ENCODE measurements at regions not wholly inside any gene's neighbourhood (a gene's known extent, or its start where the extent isn't known, plus 50 kb on each side); places are given as distances from the start of the nearest gene placed in this dataset.

GRCh38 chr11:127224276-127224675 lies 223.7 kb upstream of the KIRREL3 start:
- no peak for DNase-seq (ENCODE audit: low spot score)

- no peak for DNase-seq (ENCODE audit: low spot score)
Measured at GRCh38 chr11:127223633-127224032, 223.1 kb upstream of the KIRREL3 start.

DNA sequence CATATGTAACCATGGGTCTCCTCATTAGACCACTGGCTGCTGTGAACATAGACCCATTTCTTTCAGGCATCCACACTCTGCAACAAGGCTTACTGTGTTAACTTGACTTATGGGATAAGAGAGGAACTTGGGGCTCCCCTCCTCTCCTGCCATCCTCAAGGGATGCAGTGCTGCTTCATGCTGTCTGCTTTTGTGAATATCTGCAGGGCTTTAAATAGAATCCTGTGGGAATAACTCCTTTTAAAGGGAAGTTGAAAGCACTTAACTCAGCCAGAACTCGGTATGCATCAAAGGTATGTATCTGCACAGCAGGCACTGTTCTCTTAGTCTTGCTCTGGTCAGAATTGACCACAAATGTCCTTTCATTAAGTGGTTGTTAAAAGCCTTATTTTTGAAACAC lies 222.5 kb upstream of the KIRREL3 start:
- DNase-seq (ENCODE audit: low spot score): no peak

GRCh38 chr11:127219704-127220103 lies 219.1 kb upstream of the KIRREL3 start:
- no peak for DNase-seq (ENCODE audit: low spot score)

DNA sequence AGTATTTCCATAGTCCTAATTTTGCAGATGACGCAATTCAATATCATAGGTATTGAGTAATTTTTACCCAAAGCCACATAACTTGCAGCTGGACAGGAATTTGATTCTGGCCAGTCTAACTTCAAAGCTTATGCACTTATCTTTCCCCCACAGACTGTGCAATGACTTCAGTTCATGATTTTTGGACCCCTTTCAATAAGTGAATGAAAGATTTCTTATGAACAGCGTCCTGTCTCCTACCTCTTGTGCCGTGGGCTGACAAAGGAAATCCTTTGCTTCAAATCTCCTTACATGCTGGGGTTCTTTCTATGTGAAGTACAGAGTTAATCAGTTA lies 217.7 kb upstream of the KIRREL3 start:
- DNase-seq (ENCODE audit: low spot score): no peak

DNA sequence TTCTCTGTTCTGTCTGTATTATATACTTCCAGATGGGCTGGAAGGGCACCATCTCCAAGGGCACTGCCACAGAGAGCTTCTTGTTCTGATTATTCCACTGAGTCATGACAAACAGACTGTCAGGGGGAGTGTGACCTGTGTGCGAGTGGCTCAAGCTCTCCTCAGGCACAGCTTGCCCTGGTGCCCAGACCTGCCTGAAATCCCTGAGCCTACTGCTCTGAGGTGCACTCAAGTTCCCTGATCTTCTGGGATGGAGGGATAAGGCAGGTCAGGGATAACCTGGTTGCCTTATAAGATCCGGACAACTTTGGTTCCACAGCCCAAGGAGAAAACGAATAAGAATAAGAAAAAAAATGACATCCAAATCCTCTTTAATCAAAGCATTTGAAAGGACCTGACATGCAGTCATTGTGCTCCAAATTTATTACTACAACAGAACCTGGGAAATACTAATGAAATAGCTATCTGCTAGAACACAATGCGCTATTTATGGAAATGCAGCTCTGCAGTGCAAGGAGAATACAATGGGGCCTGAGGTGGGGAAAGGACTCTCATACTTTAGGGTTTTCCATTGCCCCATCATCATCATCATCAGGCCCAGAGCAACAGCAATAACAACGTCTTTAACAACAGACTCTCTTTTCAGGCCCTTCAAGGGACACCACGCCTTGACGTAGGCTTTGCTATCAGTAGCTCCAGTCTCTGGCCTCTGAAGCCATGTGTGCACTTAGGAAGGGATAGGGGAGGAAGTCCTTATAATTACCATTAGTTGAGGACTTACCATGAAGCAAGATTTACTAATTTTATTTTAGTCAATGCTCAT lies 217.1 kb upstream of the KIRREL3 start:
- no peak for DNase-seq (ENCODE audit: low spot score)

- DNase-seq (ENCODE audit: low spot score): no peak
Measured at GRCh38 chr11:127205688-127206217, 205.2 kb upstream of the KIRREL3 start.

DNA sequence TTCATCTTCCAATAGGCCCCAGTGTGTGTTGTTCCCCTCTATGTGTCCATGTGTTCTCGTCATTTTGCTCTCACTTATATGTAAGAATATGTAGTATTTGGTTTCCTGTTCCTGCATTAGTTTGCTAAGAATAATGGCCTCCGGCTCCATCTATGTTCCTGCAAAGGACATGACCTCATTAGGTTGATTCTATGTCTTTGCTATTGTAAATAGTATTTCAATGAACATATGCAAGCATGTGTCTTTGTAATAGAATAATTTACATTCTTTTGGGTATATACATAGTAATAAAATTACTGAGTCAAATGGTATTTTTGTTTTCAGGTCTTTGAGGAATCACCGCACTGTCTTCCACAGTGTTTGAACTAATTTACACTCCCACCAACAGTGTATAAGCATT lies 202.9 kb upstream of the KIRREL3 start:
- DNase-seq (ENCODE audit: low spot score): no peak

DNA sequence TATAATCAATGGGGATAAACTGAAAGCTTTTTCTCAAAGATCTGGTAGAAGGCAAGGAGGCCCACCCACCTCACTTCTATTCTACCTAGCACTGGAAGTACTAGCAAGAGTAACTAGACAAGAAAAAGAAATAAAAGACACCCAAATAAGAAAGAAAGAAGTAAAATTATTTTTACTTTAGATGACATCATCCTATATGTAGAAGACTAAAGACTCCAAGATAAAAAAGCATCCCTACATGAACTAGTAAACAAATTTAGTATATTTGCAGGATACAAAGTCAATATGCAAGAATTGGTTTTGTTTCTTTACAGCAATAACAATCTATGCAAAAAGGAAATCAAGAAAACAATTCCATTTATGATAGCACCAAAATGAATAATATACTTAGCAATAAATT lies 201.5 kb upstream of the KIRREL3 start:
- no peak for DNase-seq (ENCODE audit: low spot score)

- DNase-seq (ENCODE audit: low spot score): no peak
Measured at GRCh38 chr11:127199306-127199801, 198.8 kb upstream of the KIRREL3 start.

GRCh38 chr11:127195501-127196120 lies 195.0 kb upstream of the KIRREL3 start:
- DNase-seq (ENCODE audit: low spot score): no peak

- DNase-seq (ENCODE audit: low spot score): no peak
Measured at GRCh38 chr11:127194521-127194920, 194.0 kb upstream of the KIRREL3 start.

DNA sequence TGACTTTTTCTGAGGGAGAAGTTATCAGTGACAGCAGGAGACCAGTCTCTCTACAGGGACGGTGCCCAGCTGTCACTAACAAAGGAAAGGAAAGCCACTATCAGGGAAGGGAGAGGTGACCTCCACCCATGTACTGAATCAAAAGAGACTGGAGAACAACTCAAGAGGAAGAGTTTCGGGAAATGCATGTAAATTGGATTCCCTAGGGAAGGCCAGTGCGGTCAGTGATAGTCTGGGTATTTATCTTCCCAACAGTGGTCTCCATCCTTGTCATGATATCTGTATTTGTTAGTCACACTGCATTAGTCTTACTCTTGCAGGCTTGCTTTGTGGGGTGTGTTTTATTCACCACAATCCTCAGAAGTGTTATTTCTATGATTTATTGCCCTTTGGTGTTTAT lies 193.4 kb upstream of the KIRREL3 start:
- DNase-seq (ENCODE audit: low spot score): no peak

GRCh38 chr11:127191689-127192088 lies 191.1 kb upstream of the KIRREL3 start:
- DNase-seq (ENCODE audit: low spot score): no peak

- no peak for DNase-seq (ENCODE audit: low spot score)
Measured at GRCh38 chr11:127191261-127191660, 190.7 kb upstream of the KIRREL3 start.

- DNase-seq (ENCODE audit: low spot score): no peak
Measured at GRCh38 chr11:127182586-127183203, 182.1 kb upstream of the KIRREL3 start.

DNA sequence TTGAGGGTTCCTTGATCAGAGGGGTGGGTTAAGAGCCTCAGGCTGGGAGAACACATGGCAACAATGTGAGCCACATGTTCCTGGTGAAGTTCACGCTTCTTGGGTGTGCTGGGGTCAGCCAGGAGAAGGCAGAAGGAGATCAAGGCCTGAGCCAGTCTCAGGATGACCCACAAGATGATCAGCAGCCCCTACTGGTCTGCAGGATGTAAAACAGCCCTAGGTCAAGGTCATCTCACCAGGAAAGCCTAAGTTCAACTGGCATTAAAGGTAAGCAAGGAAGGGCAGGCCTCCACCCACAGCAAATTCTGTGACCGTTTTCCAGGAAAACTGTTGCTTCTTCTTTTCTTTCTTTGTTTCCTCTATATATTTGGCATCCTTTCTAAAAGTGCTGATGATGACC lies 156.7 kb upstream of the KIRREL3 start:
- no peak for DNase-seq (ENCODE audit: low spot score)

- DNase-seq (ENCODE audit: low spot score): no peak
Measured at GRCh38 chr11:127149410-127149809, 148.8 kb upstream of the KIRREL3 start.

GRCh38 chr11:127143251-127143650 lies 142.7 kb upstream of the KIRREL3 start:
- no peak for DNase-seq (ENCODE audit: low spot score)

DNA sequence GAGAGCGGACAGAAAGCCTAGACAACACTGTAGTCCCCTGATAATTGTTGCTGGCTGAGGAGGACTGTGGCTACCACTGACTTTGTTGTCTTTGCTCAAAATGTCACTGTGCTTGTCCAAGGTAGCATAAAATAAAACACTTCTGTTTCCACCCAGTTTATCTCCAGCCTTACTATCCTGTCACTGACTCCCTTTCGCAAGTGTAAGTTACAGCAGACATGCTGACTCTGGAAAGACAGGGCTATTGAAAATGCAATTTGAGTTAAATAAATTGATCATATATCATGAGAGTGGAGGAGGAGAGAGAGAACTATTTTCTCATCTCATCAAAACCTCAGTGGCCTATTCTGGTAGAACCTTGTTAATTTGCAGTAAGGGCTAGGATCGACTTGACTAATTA lies 138.0 kb upstream of the KIRREL3 start:
- DNase-seq (ENCODE audit: low spot score): no peak

DNA sequence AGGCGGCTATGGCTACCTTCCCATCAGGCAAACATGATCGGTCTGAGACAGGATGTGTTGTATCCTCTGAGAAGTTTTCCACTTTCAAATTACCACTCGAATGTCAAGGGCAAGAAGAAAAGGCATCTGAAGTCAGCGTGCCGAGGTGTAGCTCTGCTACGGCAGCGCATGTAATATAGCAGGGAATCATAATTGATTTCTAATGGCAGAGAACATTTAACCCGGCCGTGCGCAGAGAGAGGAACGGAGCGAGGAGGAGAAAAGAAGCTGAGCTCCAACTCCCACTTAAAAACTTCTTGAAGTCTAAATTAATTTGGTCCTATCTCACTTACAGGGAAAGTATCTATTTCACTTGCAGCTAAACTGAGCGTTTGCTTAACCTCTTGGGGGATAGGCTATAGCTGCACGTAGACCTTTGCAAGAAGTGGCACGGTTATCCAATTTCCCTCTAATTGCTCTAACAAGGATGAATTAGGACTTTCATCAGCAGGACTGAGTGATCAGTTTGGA lies 137.3 kb upstream of the KIRREL3 start:
- no peak for DNase-seq (ENCODE audit: low spot score)

DNA sequence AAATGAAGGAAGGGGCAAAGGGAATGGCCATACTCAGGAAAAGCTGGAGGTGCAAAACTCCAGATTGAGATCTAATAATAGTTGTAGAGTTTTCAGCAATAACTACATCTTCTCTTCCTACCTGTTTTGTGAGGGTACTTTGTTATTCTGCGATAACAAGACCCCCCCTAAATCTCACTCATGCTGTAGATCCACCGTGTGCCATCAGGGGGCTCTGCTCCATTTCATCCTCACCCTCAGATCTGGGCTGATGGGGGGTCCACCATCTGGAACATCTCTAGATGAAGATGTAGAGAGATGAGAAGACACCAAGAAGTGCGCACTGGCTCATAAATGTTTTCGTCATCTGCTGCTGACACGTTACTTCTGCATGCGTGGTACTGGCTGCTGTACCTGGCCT lies 135.9 kb upstream of the KIRREL3 start:
- no peak for DNase-seq (ENCODE audit: low spot score)

GRCh38 chr11:127135256-127135655 lies 134.7 kb upstream of the KIRREL3 start:
- no peak for DNase-seq (ENCODE audit: low spot score)

All from SW480 (cell line).